GM12892 (cell line): ENCODE measurements at regions not wholly inside any gene's neighbourhood (a gene's known extent, or its start where the extent isn't known, plus 50 kb on each side); places are given as distances from the start of the nearest gene placed in this dataset.
"Not testable (repeated sequence)": the region's sequence is repeated elsewhere in the genome, so short reads cannot be mapped to it uniquely, and the experiment has no call there.

ENCODE experiments used
- DNase-seq: peaks from one replicate; pipeline ENCODE4 v3.0.0; 2011; ENCODE audit not compliant: insufficient read length
- FAIRE-seq: peaks from 2 replicates; lab custom pipeline; 2011; peaks lifted over from hg19 to GRCh38; lab: Jason Lieb, UNC
- POLR2A ChIP-seq: IDR thresholded peaks from 2 replicates; pipeline ENCODE4 v1.6.1; 2011; ENCODE audit warnings: low read depth, low read length, control low read depth
- POLR2AphosphoS5 ChIP-seq: IDR thresholded peaks from 2 replicates; pipeline ENCODE4 v1.6.1; 2011; ENCODE audit warnings: low read depth, low read length, control low read depth
- TAF1 ChIP-seq: IDR thresholded peaks from 2 replicates; pipeline ENCODE4 v1.6.1; 2011; ENCODE audit warnings: low read depth, mild to moderate bottlenecking, control low read depth, low read length, borderline replicate concordance

- no peak for DNase-seq
- no peak for TF ChIP-seq POLR2A
- no peak for TF ChIP-seq TAF1
- no peak for TF ChIP-seq POLR2AphosphoS5
- no peak for FAIRE-seq
These were observed 101.4 kb upstream of the FAT1 start for GRCh38 chr4:186825069-186825468.

- DNase-seq (no peak), FAIRE-seq (no peak)
- TF ChIP-seq TAF1, result no peak
These were observed 102.3 kb upstream of the FAT1 start for GRCh38 chr4:186826006-186826405.

DNA sequence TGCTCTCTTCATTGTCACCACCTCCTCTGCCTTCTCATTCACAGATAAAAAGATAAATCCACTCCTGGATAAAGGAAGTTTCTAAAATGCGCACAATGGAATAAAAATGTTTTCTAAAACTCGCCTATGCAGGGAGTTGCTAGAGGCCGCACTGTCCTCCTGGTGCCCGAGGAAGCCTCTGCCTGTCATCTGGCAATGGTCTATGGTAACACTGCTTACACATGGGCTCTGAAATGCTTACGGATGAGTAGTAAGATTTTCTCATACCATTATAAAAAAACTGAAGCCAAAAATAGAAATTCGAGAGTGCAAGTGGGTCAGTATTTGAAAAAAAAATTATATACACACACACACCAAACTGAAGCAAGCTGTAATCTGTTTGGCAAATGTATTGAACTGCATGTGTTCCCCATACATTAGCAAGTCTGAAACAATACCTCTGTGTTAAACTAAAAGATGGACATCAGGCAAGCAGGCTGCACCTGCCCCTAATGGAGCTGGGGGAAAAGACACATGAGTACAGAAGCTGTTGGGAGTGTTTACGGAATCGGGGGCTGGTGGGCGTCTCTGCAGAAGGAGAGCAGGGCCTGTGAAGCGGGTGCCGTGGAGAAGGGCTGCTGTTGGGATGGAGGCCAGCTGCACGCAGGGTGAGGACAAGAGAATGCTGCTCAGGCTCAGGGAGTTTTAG, 103.3 kb upstream of the FAT1 start:
- FAIRE-seq (no peak), DNase-seq (no peak)
- TF ChIP-seq TAF1 (no peak), POLR2A (no peak), POLR2AphosphoS5 (no peak)

DNA sequence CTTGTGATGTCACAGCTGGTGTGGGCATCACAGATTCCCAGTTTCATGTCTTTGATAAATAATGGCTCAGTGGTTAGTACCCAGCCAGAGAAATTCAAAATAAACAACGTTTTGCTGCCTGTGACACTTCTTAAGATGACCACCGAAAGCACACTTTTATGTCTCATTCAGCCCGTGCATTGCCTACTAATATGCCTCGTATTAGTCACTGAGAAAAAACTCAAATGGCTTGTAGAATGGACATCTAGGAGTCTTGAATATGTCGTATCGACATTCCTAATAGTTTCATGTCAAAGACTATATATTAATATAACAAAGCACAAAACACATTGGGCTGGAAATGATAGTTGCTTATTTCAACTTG, 103.9 kb upstream of the FAT1 start:
- TF ChIP-seq POLR2AphosphoS5, result no peak
- DNase-seq (no peak), FAIRE-seq (no peak)

DNA sequence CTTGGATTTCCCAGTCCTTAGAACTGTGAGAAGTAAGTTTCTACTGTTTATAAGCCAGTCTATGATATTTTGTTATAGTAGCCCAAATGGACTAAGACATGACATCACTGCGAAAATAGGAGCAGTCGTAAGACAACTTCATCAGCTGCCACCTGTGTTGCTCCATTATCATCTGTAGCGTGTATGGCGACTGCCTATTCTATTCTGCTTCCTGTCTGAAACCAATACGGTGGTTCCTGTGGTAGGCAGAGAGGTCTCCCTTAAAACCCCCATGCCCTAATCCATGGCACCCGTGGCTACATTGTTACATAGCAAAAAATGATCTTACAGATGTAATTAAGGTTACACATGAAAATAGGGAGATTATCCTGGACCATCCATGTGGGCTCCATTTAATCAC, 105.4 kb upstream of the FAT1 start:
- no peak for FAIRE-seq
- DNase-seq, result no peak
- no peak for TF ChIP-seq POLR2A
- TF ChIP-seq TAF1, result no peak

DNA sequence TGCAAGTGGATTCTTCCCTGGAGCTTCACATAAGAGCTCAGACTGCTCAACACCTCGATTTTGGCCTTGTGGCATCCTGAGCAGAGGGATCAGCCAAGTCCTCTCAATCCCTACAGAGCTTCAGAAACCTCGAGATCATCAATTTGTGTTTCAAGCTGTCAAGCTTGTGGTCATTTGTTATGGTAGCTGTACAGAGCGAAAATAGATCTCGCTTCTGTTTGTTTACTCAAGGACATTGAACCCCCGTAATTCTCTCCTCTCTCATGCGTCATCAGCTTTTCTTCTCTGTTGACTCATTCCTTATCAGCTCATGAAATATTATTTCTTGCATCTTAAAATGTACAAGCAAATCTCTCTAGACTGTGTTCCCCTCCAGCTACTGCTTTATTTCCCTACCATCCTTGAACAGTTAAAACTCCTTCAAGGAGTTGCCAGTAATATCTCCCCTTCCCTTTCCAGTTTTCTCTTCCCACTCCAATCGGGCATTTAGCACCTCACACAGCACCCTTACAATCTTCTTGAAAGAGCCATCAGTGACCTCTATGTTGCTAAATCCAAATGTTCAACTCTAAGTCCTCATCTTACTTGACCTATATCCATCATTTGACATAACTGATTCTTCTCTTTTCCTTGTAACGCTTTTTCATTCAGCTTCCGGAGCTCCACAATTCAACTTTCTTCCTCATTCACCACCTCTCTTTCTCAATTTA, 106.2 kb upstream of the FAT1 start:
- DNase-seq, result no peak
- FAIRE-seq, result no peak
- no peak for TF ChIP-seq TAF1
- TF ChIP-seq POLR2A, result no peak
- TF ChIP-seq POLR2AphosphoS5, result no peak

- no peak for DNase-seq
These were observed 107.9 kb upstream of the FAT1 start for GRCh38 chr4:186831574-186831973.

DNA sequence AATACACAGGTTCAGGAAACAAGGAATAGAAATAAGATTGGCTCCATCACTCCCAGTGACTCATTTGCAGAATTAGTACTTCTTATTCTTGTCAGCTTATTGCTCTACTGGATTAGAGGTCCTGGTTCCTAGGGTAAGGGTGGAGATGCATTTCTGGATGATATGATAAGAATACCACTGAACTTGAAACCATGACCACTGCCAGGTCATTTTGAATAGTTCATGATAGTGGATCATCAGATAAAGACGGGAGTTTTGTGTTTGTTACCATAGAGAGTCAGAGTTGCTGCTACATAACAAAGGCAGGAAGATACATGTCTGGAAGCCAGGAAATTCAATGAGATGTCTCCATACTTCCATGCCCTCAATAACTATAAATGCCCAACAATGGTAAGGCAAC, 109.2 kb upstream of the FAT1 start:
- FAIRE-seq (no peak), DNase-seq (no peak)
- no peak for TF ChIP-seq POLR2AphosphoS5
- TF ChIP-seq TAF1, result no peak
- no peak for TF ChIP-seq POLR2A

More at GRCh38 chr4:186831574-186831973, 107.9 kb upstream of the FAT1 start:
- TF ChIP-seq TAF1 (no peak), POLR2A (no peak), POLR2AphosphoS5 (no peak)
- FAIRE-seq, result no peak

GRCh38 chr4:186837463-186837862, 113.8 kb upstream of the FAT1 start:
- not testable (repeated sequence) for FAIRE-seq, DNase-seq

GRCh38 chr4:186838295-186838694, 114.6 kb upstream of the FAT1 start:
- DNase-seq (no peak), FAIRE-seq (no peak)
- TF ChIP-seq TAF1 (no peak), POLR2AphosphoS5 (no peak), POLR2A (no peak)

DNA sequence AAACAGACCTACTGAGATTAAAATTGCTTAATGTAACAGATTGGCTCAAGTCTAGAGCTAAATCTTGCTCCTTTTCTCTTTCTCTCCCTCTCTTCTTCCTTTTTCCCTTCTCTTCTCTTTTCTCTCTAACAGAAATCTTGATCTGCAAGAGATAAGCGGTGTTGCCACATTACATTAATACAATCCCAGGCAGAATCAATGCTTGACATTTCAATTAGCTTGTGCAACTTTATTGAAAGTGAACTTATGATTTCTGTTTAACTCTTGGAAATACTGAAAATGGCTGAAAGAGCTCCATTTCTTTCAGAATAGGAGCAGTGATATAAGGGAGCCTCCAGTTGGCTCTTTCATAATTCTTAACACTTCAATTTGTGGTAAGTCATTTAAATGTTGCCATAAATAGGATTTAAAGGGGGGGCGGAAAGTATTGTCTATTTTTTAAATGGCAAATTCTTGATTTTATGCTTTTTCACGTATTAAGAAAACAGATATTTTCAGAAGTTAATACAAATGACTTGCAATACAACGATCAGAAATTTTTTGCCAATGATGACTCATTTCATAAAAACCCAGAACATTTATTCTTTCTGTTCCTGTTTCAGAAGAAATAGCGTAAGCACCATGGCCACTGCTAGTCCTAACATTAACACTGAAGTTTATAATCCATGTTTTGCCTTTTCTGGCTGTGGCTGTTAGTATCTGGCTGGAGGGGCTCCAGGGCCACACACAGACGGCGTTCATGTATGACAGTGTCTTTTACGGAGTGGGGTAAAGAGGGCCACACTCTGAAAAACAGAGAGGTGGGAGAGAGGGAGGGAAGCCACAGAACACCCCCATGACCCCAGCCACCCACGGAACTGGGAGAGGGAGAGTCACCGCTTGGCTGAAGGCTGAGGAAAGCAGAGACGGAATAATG, 115.7 kb upstream of the FAT1 start:
- TF ChIP-seq POLR2AphosphoS5 (no peak), POLR2A (no peak), TAF1 (no peak)
- no peak for FAIRE-seq
- DNase-seq, result no peak

DNA sequence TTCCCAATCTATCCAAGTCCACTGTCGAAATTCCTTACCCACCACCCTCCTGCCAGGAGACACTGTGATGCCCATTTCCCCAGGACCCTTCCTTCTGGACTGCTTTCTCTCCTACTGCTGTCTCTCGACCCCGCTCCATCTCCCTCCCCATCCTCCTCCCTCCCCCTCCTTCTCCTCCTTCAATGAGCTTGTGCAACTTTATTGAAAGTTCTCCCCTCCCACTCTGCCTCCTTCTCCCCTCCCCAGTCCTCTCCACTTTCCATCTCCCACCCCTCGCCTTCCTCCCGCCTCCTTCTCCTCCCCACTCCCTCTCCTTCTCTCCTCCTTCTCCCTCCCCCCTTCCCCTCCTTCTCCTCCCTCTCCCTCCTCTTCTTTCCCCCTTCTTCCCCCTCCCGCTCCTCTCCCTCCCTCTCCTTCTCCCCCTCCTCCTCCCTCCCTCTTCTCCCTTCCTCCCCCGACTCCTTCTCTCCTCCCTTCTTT, 116.6 kb upstream of the FAT1 start:
- TF ChIP-seq TAF1 (no peak), POLR2AphosphoS5 (no peak), POLR2A (no peak)
- no peak for DNase-seq
- no peak for FAIRE-seq
